ENCODE measurements at regions not wholly inside any gene's neighbourhood (a gene's known extent, or its start where the extent isn't known, plus 50 kb on each side); places are given as distances from the start of the nearest gene placed in this dataset.

DNA sequence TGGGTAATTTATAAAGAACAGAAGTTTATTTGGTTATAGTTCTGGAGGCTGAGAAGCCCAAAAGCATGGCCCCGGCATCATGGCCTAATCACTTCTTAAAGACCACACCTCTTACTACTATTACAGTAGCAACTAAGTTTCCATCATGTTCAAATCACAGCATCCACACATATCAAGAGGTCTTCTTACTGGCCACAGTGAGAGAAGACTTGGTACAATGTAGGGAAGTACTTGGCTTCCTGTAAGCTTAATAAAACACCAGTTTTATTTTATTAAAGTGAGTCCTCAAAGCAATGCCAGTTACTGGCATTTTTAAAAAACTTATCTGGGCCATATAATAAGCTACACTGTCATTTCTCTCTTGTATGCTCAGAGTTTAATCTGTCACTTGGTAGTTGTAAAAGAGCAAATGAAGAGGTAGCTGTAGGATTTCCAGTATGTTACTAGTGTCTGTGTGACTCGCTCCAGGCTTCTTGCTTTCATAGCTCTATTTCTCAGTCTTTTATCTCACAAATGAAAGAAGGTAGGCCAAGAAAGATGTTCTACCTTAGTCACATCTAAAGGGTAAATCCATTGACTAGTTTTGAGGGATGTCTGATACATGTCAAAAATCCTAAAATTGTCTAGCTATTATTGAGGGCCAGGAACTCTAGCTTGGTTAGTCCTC, 159.2 kb upstream of the CPEB2 start (continued):
- TF ChIP-seq, protein P1, sequence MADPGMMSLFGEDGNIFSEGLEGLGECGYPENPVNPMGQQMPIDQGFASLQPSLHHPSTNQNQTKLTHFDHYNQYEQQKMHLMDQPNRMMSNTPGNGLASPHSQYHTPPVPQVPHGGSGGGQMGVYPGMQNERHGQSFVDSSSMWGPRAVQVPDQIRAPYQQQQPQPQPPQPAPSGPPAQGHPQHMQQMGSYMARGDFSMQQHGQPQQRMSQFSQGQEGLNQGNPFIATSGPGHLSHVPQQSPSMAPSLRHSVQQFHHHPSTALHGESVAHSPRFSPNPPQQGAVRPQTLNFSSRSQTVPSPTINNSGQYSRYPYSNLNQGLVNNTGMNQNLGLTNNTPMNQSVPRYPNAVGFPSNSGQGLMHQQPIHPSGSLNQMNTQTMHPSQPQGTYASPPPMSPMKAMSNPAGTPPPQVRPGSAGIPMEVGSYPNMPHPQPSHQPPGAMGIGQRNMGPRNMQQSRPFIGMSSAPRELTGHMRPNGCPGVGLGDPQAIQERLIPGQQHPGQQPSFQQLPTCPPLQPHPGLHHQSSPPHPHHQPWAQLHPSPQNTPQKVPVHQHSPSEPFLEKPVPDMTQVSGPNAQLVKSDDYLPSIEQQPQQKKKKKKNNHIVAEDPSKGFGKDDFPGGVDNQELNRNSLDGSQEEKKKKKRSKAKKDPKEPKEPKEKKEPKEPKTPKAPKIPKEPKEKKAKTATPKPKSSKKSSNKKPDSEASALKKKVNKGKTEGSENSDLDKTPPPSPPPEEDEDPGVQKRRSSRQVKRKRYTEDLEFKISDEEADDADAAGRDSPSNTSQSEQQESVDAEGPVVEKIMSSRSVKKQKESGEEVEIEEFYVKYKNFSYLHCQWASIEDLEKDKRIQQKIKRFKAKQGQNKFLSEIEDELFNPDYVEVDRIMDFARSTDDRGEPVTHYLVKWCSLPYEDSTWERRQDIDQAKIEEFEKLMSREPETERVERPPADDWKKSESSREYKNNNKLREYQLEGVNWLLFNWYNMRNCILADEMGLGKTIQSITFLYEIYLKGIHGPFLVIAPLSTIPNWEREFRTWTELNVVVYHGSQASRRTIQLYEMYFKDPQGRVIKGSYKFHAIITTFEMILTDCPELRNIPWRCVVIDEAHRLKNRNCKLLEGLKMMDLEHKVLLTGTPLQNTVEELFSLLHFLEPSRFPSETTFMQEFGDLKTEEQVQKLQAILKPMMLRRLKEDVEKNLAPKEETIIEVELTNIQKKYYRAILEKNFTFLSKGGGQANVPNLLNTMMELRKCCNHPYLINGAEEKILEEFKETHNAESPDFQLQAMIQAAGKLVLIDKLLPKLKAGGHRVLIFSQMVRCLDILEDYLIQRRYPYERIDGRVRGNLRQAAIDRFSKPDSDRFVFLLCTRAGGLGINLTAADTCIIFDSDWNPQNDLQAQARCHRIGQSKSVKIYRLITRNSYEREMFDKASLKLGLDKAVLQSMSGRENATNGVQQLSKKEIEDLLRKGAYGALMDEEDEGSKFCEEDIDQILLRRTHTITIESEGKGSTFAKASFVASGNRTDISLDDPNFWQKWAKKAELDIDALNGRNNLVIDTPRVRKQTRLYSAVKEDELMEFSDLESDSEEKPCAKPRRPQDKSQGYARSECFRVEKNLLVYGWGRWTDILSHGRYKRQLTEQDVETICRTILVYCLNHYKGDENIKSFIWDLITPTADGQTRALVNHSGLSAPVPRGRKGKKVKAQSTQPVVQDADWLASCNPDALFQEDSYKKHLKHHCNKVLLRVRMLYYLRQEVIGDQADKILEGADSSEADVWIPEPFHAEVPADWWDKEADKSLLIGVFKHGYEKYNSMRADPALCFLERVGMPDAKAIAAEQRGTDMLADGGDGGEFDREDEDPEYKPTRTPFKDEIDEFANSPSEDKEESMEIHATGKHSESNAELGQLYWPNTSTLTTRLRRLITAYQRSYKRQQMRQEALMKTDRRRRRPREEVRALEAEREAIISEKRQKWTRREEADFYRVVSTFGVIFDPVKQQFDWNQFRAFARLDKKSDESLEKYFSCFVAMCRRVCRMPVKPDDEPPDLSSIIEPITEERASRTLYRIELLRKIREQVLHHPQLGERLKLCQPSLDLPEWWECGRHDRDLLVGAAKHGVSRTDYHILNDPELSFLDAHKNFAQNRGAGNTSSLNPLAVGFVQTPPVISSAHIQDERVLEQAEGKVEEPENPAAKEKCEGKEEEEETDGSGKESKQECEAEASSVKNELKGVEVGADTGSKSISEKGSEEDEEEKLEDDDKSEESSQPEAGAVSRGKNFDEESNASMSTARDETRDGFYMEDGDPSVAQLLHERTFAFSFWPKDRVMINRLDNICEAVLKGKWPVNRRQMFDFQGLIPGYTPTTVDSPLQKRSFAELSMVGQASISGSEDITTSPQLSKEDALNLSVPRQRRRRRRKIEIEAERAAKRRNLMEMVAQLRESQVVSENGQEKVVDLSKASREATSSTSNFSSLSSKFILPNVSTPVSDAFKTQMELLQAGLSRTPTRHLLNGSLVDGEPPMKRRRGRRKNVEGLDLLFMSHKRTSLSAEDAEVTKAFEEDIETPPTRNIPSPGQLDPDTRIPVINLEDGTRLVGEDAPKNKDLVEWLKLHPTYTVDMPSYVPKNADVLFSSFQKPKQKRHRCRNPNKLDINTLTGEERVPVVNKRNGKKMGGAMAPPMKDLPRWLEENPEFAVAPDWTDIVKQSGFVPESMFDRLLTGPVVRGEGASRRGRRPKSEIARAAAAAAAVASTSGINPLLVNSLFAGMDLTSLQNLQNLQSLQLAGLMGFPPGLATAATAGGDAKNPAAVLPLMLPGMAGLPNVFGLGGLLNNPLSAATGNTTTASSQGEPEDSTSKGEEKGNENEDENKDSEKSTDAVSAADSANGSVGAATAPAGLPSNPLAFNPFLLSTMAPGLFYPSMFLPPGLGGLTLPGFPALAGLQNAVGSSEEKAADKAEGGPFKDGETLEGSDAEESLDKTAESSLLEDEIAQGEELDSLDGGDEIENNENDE (IDR thresholded peaks at IDR 0.05; ENCODE audit: insufficient replicate concordance, low read length), result no peak
- no peak for TF ChIP-seq GABPA (IDR thresholded peaks at IDR 0.05; ENCODE audit: borderline replicate concordance, insufficient read depth, low read length)
- TF ChIP-seq CEBPB (IDR thresholded peaks at IDR 0.05; ENCODE audit: low read depth, low read length), result no peak
- no peak for TF ChIP-seq SRF (IDR thresholded peaks at IDR 0.05; ENCODE audit: low read depth, low read length)

Measured in H1 (cell line).